ENCODE measurements at regions not wholly inside any gene's neighbourhood (a gene's known extent, or its start where the extent isn't known, plus 50 kb on each side); places are given as distances from the start of the nearest gene placed in this dataset.
A peak's percentile ranks its signal among the peaks of the same experiment; 100 is the strongest.

- TF ChIP-seq MAX (IDR thresholded peaks at IDR 0.05): no peak
- no peak for TF ChIP-seq MAFK (IDR thresholded peaks at IDR 0.05; ENCODE audit: low read depth, low read length)
- TF ChIP-seq CTCF (IDR thresholded peaks at IDR 0.05; ENCODE audit: control extremely low read depth in 1 of 3, insufficient read depth in 1 of 3, low read depth in 1 of 3, low read length in 3 of 3): no peak
- no peak for TF ChIP-seq GTF2F1 (IDR thresholded peaks at IDR 0.05; ENCODE audit: borderline replicate concordance, low read depth, low read length)
- peak in 1 of 2 experiments; percentile 31; a peak in 1 of 3 replicates for TF ChIP-seq POLR2A (IDR thresholded peaks at IDR 0.05; ENCODE audit: control extremely low read depth in 1 of 2, low read depth in 2 of 2, low read length in 2 of 2)
- TF ChIP-seq TCF12 (IDR thresholded peaks at IDR 0.05; ENCODE audit: low read depth, low read length): no peak
- TF ChIP-seq TAF1 (IDR thresholded peaks at IDR 0.05; ENCODE audit: low read depth, low read length): no peak; the same call in 1 of the 2 replicates
Measured at GRCh38 chr11:10931761-10932670, 74.2 kb upstream of the ZBED5 start.

Data from H1 (cell line).